HepG2 (cell line): ENCODE measurements at regions not wholly inside any gene's neighbourhood (a gene's known extent, or its start where the extent isn't known, plus 50 kb on each side); places are given as distances from the start of the nearest gene placed in this dataset.

Source experiments
- ARID2 ChIP-seq: sonication (generic); formaldehyde crosslinking; IDR thresholded peaks from 2 replicates; pipeline ENCODE4 v1.8.1; 2022; ENCODE audit warnings: mild to moderate bottlenecking, missing genetic modification reagents, borderline replicate concordance
- ESRRA ChIP-seq: sonication (generic); formaldehyde crosslinking; IDR thresholded peaks from 2 replicates; pipeline ENCODE4 v1.5.1; 2020; ENCODE audit warnings: mild to moderate bottlenecking, low read depth, missing genetic modification reagents
- GABPA ChIP-seq, 2 experiments: IDR thresholded peaks; 2 replicates each; pipeline ENCODE4 v1.6.1; 2011 to 2016; ENCODE audit warnings: low read depth in 2 of 2, low read length in 1 of 2, missing biosample characterization in 1 of 2, missing genetic modification characterization in 1 of 2
- KAT8 ChIP-seq: IDR thresholded peaks from 2 replicates; pipeline ENCODE4 v1.6.1; 2016; ENCODE audit warnings: missing genetic modification reagents, missing compliant biosample characterization
- KDM6A ChIP-seq: IDR thresholded peaks from 2 replicates; pipeline ENCODE4 v1.6.1; 2016; ENCODE audit warnings: low read depth
- ONECUT2 ChIP-seq: sonication (generic); formaldehyde crosslinking; IDR thresholded peaks from 2 replicates; pipeline ENCODE4 v1.4.0; 2020; ENCODE audit warnings: missing genetic modification reagents
- PCBP1 ChIP-seq: fragments of 200-400 bp; formaldehyde crosslinking; IDR thresholded peaks from 2 replicates; pipeline ENCODE4 v1.6.1; 2017; ENCODE audit warnings: mild to moderate bottlenecking, low read depth, low read length, borderline replicate concordance
- REL ChIP-seq: sonication (generic); formaldehyde crosslinking; conservative IDR thresholded peaks from 2 replicates; pipeline ENCODE4 v1.8.0; 2022; ENCODE audit warnings: mild to moderate bottlenecking, missing genetic modification reagents, moderate library complexity
- RFX5 ChIP-seq: IDR thresholded peaks from 2 replicates; pipeline ENCODE4 v1.6.1; 2011; ENCODE audit warnings: low read depth, low read length, improper control_type of control experiment
- SALL1 ChIP-seq: sonication (generic); formaldehyde crosslinking; IDR thresholded peaks from 2 replicates; pipeline ENCODE4 v1.8.0; 2022; ENCODE audit warnings: mild to moderate bottlenecking, missing genetic modification reagents
- SIN3A ChIP-seq: IDR thresholded peaks from 2 replicates; pipeline ENCODE4 v1.6.1; 2011; ENCODE audit warnings: low read depth, mild to moderate bottlenecking, control low read depth, low read length, borderline replicate concordance
- TCF12 ChIP-seq, 2 experiments: fragments of 450-650 bp in 1 of 2; sonication (generic) in 1 of 2; formaldehyde crosslinking in 1 of 2; IDR thresholded peaks; 2 replicates each; pipeline versions ENCODE4 v1.6.1 to v1.8.0; 2017 to 2022; ENCODE audit warnings: antibody characterized with exemption in 1 of 2, mild to moderate bottlenecking in 1 of 2, missing genetic modification reagents in 1 of 2, moderate library complexity in 1 of 2
- ZBTB20 ChIP-seq: sonication (generic); formaldehyde crosslinking; IDR thresholded peaks from 2 replicates; pipeline ENCODE4 v1.8.1; 2023; ENCODE audit warnings: missing genetic modification reagents, low read depth, mild to moderate bottlenecking, borderline replicate concordance
- ZNF20 ChIP-seq: sonication (generic); formaldehyde crosslinking; IDR thresholded peaks from 2 replicates; pipeline ENCODE4 v1.4.0; 2020; ENCODE audit warnings: mild to moderate bottlenecking, moderate library complexity, missing genetic modification reagents
- ZNF256 ChIP-seq: sonication (generic); formaldehyde crosslinking; conservative IDR thresholded peaks from 2 replicates; pipeline ENCODE4 v1.4.0; 2020; ENCODE audit warnings: missing genetic modification reagents
- TF ChIP-seq, protein P1 (sequence below): sonication (generic); formaldehyde crosslinking; IDR thresholded peaks from 2 replicates; pipeline ENCODE4 v1.5.0; 2020; ENCODE audit warnings: missing genetic modification reagents
- TF ChIP-seq, protein P2 (sequence below): sonication (generic); formaldehyde crosslinking; IDR thresholded peaks from 2 replicates; pipeline ENCODE4 v1.9.0; 2022; ENCODE audit warnings: missing genetic modification reagents, mild to moderate bottlenecking, borderline replicate concordance
- TF ChIP-seq, protein P3 (sequence below): sonication (generic); formaldehyde crosslinking; IDR thresholded peaks from 2 replicates; pipeline ENCODE4 v1.4.0; 2020; ENCODE audit warnings: mild to moderate bottlenecking, missing genetic modification reagents, borderline replicate concordance
- TF ChIP-seq, protein P4 (sequence below): sonication (generic); formaldehyde crosslinking; IDR thresholded peaks from 2 replicates; pipeline ENCODE4 v1.5.0; 2020; ENCODE audit warnings: mild to moderate bottlenecking, missing genetic modification reagents

DNA sequence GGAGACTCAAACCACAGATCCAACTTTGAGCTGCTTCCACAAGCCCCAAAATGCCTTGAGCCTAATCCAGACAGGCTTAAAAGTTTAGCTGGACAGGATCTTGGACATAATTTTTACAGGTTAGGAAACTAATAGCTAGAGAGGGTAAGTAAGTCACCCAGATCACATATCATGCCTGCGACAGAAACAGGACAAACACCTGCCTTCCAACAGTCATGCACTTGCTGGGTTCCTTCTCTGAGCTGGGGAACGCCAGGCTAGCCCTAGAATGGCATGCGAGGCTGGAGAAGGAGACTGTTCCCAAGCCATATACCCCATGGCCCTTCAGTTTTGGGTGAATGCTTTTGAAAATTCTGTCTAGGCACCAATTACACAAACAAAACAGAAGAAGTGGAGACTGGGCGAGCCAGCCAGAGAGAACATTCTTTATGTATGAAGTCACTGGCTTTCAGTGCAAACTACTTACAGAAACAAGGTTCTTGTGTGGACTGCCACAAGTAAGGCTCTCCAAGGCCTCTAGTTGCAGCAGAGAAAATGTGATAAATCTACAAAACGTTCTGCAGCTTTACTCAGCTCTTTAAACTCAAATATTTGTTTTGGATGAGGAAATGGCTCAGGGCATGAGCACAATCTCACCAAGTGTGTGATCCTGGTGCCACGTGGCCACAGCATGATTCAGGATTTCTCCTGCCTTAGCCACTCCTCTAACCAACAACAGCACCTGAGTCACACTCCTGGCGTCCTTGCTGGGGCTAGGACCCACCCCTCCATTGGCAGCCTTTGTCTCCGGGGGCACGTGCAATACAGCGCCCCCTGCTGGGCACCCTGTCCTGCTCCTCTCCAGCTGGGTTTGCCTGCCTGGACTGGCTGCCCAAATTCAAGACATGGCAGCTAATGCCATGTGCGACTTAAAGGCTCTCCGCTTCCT is 73.4 kb upstream of the UBL3 start (continued):
- TF ChIP-seq ZNF20 (no peak), KAT8 (CRISPR knock-in tag) (peak; percentile 79), TCF12 (IDR thresholded peaks at IDR 0.05) (no peak), TCF12 (CRISPR knock-in tag; IDR thresholded peaks at IDR 0.05) (no peak), SIN3A (peak; percentile 82; the same call in 1 of the 2 replicates), ZBTB20 (CRISPR knock-in tag) (peak; percentile 73; the same call in 1 of the 2 replicates), SALL1 (CRISPR knock-in tag) (peak; percentile 99), KDM6A (CRISPR knock-in tag) (peak; percentile 70; the same call in 1 of the 2 replicates), ARID2 (CRISPR knock-in tag) (peak; percentile 84), ZNF256 (CRISPR knock-in tag) (0 out of 2 replicates have a peak, but pooled peaks have one; percentile 35), RFX5 (no peak), ONECUT2 (CRISPR knock-in tag) (peak; percentile 31; the same call in 1 of the 2 replicates), ESRRA (CRISPR knock-in tag) (peak; percentile 58; the same call in 1 of the 2 replicates), REL (CRISPR knock-in tag) (no peak), GABPA (IDR thresholded peaks at IDR 0.05; ENCODE audit: low read depth, low read length) (no peak), GABPA (CRISPR knock-in tag; IDR thresholded peaks at IDR 0.05; ENCODE audit: low read depth) (peak; percentile 58), PCBP1 (no peak)
- TF ChIP-seq, protein P1, sequence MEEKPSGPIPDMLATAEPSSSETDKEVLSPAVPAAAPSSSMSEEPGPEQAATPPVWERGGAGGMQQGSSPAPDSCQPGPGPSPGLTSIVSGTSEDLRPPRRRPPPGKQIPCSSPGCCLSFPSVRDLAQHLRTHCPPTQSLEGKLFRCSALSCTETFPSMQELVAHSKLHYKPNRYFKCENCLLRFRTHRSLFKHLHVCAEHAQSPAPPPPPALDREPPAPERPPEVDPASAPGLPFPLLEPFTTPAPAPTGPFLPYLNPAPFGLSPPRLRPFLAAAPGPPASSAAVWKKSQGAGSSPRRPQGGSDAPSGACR (CRISPR knock-in tag) = no peak
- TF ChIP-seq, protein P2, sequence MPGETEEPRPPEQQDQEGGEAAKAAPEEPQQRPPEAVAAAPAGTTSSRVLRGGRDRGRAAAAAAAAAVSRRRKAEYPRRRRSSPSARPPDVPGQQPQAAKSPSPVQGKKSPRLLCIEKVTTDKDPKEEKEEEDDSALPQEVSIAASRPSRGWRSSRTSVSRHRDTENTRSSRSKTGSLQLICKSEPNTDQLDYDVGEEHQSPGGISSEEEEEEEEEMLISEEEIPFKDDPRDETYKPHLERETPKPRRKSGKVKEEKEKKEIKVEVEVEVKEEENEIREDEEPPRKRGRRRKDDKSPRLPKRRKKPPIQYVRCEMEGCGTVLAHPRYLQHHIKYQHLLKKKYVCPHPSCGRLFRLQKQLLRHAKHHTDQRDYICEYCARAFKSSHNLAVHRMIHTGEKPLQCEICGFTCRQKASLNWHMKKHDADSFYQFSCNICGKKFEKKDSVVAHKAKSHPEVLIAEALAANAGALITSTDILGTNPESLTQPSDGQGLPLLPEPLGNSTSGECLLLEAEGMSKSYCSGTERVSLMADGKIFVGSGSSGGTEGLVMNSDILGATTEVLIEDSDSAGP (CRISPR knock-in tag) = peak; percentile 62
- TF ChIP-seq, protein P3, sequence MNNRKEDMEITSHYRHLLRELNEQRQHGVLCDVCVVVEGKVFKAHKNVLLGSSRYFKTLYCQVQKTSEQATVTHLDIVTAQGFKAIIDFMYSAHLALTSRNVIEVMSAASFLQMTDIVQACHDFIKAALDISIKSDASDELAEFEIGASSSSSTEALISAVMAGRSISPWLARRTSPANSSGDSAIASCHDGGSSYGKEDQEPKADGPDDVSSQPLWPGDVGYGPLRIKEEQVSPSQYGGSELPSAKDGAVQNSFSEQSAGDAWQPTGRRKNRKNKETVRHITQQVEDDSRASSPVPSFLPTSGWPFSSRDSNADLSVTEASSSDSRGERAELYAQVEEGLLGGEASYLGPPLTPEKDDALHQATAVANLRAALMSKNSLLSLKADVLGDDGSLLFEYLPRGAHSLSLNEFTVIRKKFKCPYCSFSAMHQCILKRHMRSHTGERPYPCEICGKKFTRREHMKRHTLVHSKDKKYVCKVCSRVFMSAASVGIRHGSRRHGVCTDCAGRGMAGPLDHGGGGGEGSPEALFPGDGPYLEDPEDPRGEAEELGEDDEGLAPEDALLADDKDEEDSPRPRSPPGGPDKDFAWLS = no peak
- TF ChIP-seq, protein P4, sequence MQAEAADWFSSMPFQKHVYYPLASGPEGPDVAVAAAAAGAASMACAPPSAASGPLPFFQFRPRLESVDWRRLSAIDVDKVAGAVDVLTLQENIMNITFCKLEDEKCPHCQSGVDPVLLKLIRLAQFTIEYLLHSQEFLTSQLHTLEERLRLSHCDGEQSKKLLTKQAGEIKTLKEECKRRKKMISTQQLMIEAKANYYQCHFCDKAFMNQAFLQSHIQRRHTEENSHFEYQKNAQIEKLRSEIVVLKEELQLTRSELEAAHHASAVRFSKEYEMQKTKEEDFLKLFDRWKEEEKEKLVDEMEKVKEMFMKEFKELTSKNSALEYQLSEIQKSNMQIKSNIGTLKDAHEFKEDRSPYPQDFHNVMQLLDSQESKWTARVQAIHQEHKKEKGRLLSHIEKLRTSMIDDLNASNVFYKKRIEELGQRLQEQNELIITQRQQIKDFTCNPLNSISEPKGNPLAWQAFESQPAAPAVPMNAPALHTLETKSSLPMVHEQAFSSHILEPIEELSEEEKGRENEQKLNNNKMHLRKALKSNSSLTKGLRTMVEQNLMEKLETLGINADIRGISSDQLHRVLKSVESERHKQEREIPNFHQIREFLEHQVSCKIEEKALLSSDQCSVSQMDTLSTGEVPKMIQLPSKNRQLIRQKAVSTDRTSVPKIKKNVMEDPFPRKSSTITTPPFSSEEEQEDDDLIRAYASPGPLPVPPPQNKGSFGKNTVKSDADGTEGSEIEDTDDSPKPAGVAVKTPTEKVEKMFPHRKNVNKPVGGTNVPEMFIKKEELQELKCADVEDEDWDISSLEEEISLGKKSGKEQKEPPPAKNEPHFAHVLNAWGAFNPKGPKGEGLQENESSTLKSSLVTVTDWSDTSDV = no peak
